HepG2 (cell line): ENCODE measurements at regions not wholly inside any gene's neighbourhood (a gene's known extent, or its start where the extent isn't known, plus 50 kb on each side); places are given as distances from the start of the nearest gene placed in this dataset.

Source experiments
- ATAC-seq: fragments of 200-7000 bp; cut with Tn5 transposase; 3 replicates; pipeline ENCODE4 v1.9.1; 2020; ENCODE audit warnings: mild to moderate bottlenecking, moderate library complexity
- BruUV-seq: library from RNA; stranded (reverse); fragments of 400-500 nt; replicated peaks from 2 replicates; lab custom pipeline; 2021; lab: Mats Ljungman, UMichigan
- CTCF ChIA-PET: fragments of 300-600 bp; formaldehyde crosslinking; extraction: SDS; loops from one replicate; lab custom pipeline; 2021; ENCODE audit warnings: low total read pairs, inconsistent platforms, low intra/inter-chr PET ratio; lab: Yijun Ruan, JAX
- POLR2A ChIA-PET: fragments of 350-600 bp; sonication (Branson Sonifier 250); formaldehyde crosslinking; loops from one replicate; lab custom pipeline; 2020; ENCODE audit warnings: antibody characterized with exemption, inconsistent platforms; lab: Yijun Ruan, JAX
- DNase-seq: peaks from one replicate; pipeline ENCODE4 v3.0.0-alpha.2; 2015; ENCODE audit warnings: low spot score
- FAIRE-seq: peaks from 3 replicates; lab custom pipeline; 2011; peaks lifted over from hg19 to GRCh38; lab: Jason Lieb, UNC
- H2AFZ ChIP-seq: one replicate; pipeline ENCODE4 v1.6.1; 2011; ENCODE audit warnings: low read length, inconsistent platforms
- H3K27ac ChIP-seq: fragments of 300-600 bp; 3 replicates; pipeline ENCODE4 v1.8.0; 2011; ENCODE audit warnings: mixed run types, mild to moderate bottlenecking, mixed read lengths, low read length, inconsistent platforms; ENCODE audit not compliant: insufficient read depth; ENCODE audit errors: extremely low read length
- H3K27me3 ChIP-seq, 2 experiments: fragments of 200-600 bp in 1 of 2; 2 replicates in 1 of 2; 3 replicates in 1 of 2; pipeline versions ENCODE4 v1.6.0 to v1.8.0; 2011; ENCODE audit warnings: low read length in 2 of 2, mild to moderate bottlenecking in 2 of 2, moderate library complexity in 2 of 2, inconsistent platforms in 1 of 2; ENCODE audit not compliant: insufficient read depth in 2 of 2, control insufficient read depth in 1 of 2
- H3K36me3 ChIP-seq, 2 experiments: fragments of 200-600 bp in 1 of 2; replicated peaks in 1 of 2; 2 replicates in 1 of 2; 3 replicates in 1 of 2; pipeline versions ENCODE4 v1.5.1 to v1.8.0; 2011; ENCODE audit warnings: low read length in 2 of 2, inconsistent platforms in 1 of 2; ENCODE audit not compliant: insufficient read depth in 2 of 2, control insufficient read depth in 1 of 2
- H3K4me1 ChIP-seq: 2 replicates; pipeline ENCODE4 v1.5.1; 2012; ENCODE audit warnings: low read length, inconsistent platforms; ENCODE audit not compliant: insufficient read depth
- H3K4me2 ChIP-seq: 2 replicates; pipeline ENCODE4 v1.6.0; 2011; ENCODE audit warnings: low read depth, low read length, inconsistent platforms
- H3K4me3 ChIP-seq, 3 experiments: fragments of 200-600 bp in 1 of 3; sonication (generic), shearing (Covaris generic) in 1 of 3; replicated peaks in 1 of 3; 2 replicates each; pipeline ENCODE4 v1.5.1; 2011 to 2016; ENCODE audit warnings: low read length in 3 of 3, inconsistent platforms in 2 of 3, low read depth in 2 of 3, mild to moderate bottlenecking in 2 of 3, control low read depth in 1 of 3, mixed read lengths in 1 of 3; ENCODE audit not compliant: insufficient read depth in 1 of 3
- H3K79me2 ChIP-seq: one replicate; pipeline ENCODE4 v1.6.1; 2011; ENCODE audit warnings: low read length, inconsistent platforms; ENCODE audit not compliant: insufficient read depth
- H3K9ac ChIP-seq: 2 replicates; pipeline ENCODE4 v1.6.0; 2011; ENCODE audit warnings: mild to moderate bottlenecking, low read depth, low read length, inconsistent platforms; ENCODE audit not compliant: insufficient read depth
- H3K9me3 ChIP-seq: 2 replicates; pipeline ENCODE4 v1.5.1; 2012; ENCODE audit warnings: mild to moderate bottlenecking, low read length
- H4K20me1 ChIP-seq: 2 replicates; pipeline ENCODE4 v1.6.0; 2011; ENCODE audit warnings: inconsistent platforms, mild to moderate bottlenecking, low read length, moderate library complexity; ENCODE audit not compliant: insufficient read depth
- CERS6 ChIP-seq: sonication (generic); formaldehyde crosslinking; IDR thresholded peaks from 2 replicates; pipeline ENCODE4 v1.5.0; 2020; ENCODE audit warnings: missing genetic modification reagents
- MAFG ChIP-seq: sonication (generic); formaldehyde crosslinking; IDR thresholded peaks from 2 replicates; pipeline ENCODE4 v1.5.1; 2020; ENCODE audit warnings: mild to moderate bottlenecking, missing genetic modification reagents
- MAZ ChIP-seq, 2 experiments: sonication (generic) in 1 of 2; formaldehyde crosslinking in 1 of 2; IDR thresholded peaks; 2 replicates each; pipeline versions ENCODE4 v1.5.0 to v1.6.1; 2012 to 2020; ENCODE audit warnings: low read depth in 2 of 2, mild to moderate bottlenecking in 2 of 2, borderline replicate concordance in 1 of 2, improper control_type of control experiment in 1 of 2, low read length in 1 of 2, missing genetic modification reagents in 1 of 2, moderate library complexity in 1 of 2
- MLXIP ChIP-seq: sonication (generic); formaldehyde crosslinking; IDR thresholded peaks from 2 replicates; pipeline ENCODE4 v1.9.0; 2021; ENCODE audit warnings: missing genetic modification reagents, borderline replicate concordance
- MXD4 ChIP-seq: IDR thresholded peaks from 2 replicates; pipeline ENCODE4 v1.6.1; 2016; ENCODE audit warnings: mild to moderate bottlenecking, missing biosample characterization, missing genetic modification reagents
- PREB ChIP-seq: sonication (generic); formaldehyde crosslinking; IDR thresholded peaks from 2 replicates; pipeline ENCODE4 v1.4.0; 2020; ENCODE audit warnings: missing genetic modification reagents
- STAG1 ChIP-seq: sonication (generic); formaldehyde crosslinking; IDR thresholded peaks from 2 replicates; pipeline ENCODE4 v1.4.0; 2020; ENCODE audit warnings: missing genetic modification reagents
- TAF1 ChIP-seq: sonication (generic); formaldehyde crosslinking; IDR thresholded peaks from 2 replicates; pipeline ENCODE4 v1.4.0; 2020; ENCODE audit warnings: missing genetic modification reagents
- ZMYM2 ChIP-seq: sonication (generic); formaldehyde crosslinking; IDR thresholded peaks from 2 replicates; pipeline ENCODE4 v1.8.0; 2022; ENCODE audit warnings: mild to moderate bottlenecking, missing genetic modification reagents
- WGBS: methylation state at CpG from one replicate; pipeline ENCODE4 v1.1.6; 2017; ENCODE audit warnings: low lambda C conversion rate; 5-methylcytosine and 5-hydroxymethylcytosine counted together
- in situ Hi-C: cut with HindIII; loops from 2 replicates; pipeline ENCODE4 v1.10.0; 2017; ENCODE audit warnings: low pct_unique_long_range_greater_than_20kb; ENCODE audit not compliant: extremely low pct_ligation_motif_present
- intact Hi-C: fragments of 100-400 bp; cut with micrococcal nuclease; formaldehyde crosslinking; loops from one replicate; pipeline ENCODE4 v1.10.0; 2022; ENCODE audit not compliant: unreplicated experiment
- TF ChIP-seq, protein P1 (sequence below): sonication (generic); formaldehyde crosslinking; IDR thresholded peaks from 2 replicates; pipeline ENCODE4 v1.4.0; 2020; ENCODE audit warnings: missing genetic modification reagents, borderline replicate concordance
- TF ChIP-seq, protein P2 (sequence below): sonication (generic); formaldehyde crosslinking; IDR thresholded peaks from 2 replicates; pipeline ENCODE4 v1.9.0; 2021; ENCODE audit warnings: missing genetic modification reagents, mild to moderate bottlenecking, borderline replicate concordance
- TF ChIP-seq, protein P3 (sequence below): sonication (generic); formaldehyde crosslinking; IDR thresholded peaks from 2 replicates; pipeline ENCODE4 v1.8.1; 2023; ENCODE audit warnings: missing genetic modification reagents, mild to moderate bottlenecking, borderline replicate concordance

DNA sequence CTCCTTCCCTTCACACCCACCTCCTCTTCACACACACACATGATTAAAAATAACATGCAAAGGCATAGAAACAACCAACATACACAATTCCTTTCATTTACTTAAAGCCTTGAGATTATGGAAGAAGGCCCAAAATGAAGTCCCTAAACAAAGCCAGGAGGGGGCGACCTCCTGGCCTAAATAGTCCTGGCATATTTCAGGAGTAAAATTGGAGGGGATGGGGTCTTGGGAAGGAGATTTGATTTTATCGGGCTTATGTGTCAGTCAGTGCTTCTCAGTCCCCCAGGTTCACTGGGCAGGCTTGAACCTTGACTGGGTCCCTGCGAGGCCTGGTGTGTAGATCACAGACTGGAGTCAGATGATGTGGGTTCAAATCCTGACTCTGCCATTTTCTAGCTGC is 266.4 kb downstream of the SAMD5 start:
- no peak overlapping the region for H2AFZ ChIP-seq
- H3K4me3 ChIP-seq, result no peak overlapping the region
- intact Hi-C loops (no loop called here), in situ Hi-C loops (no loop called here)
- no peaks in the 10 kb centered on the region for H4K20me1 ChIP-seq
- no peaks in the 10 kb centered on the region for H3K4me1 ChIP-seq
- H3K9me3 ChIP-seq, result no peaks in the 10 kb centered on the region
- 58% methylated on average over 3 of the region's 3 CpGs for WGBS
- no TSS peak for BruUV-seq
- FAIRE-seq, result no peak
- ChIA-PET POLR2A (no interaction called here), CTCF (no interaction called here)
- no peaks in the 10 kb centered on the region for H3K27me3 ChIP-seq
- no peaks in the 10 kb centered on the region for H3K36me3 ChIP-seq
- peak; percentile 20 for DNase-seq
- H3K4me2 ChIP-seq, result no peak overlapping the region
- no peak overlapping the region for H3K9ac ChIP-seq
- no peaks in the 10 kb centered on the region for H3K79me2 ChIP-seq
- H3K27ac ChIP-seq, result no peak overlapping the region
- ATAC-seq, result no peak
- no peak for TF ChIP-seq PREB (CRISPR knock-in tag)
- TF ChIP-seq MXD4 (CRISPR knock-in tag), result no peak
- no peak for TF ChIP-seq MAFG (CRISPR knock-in tag)
- TF ChIP-seq MLXIP (CRISPR knock-in tag), result no peak
- TF ChIP-seq CERS6 (CRISPR knock-in tag), result no peak
- 0 out of 2 replicates have a peak, but pooled peaks have one; percentile 8 for TF ChIP-seq STAG1 (CRISPR knock-in tag)
- TF ChIP-seq, protein P1, sequence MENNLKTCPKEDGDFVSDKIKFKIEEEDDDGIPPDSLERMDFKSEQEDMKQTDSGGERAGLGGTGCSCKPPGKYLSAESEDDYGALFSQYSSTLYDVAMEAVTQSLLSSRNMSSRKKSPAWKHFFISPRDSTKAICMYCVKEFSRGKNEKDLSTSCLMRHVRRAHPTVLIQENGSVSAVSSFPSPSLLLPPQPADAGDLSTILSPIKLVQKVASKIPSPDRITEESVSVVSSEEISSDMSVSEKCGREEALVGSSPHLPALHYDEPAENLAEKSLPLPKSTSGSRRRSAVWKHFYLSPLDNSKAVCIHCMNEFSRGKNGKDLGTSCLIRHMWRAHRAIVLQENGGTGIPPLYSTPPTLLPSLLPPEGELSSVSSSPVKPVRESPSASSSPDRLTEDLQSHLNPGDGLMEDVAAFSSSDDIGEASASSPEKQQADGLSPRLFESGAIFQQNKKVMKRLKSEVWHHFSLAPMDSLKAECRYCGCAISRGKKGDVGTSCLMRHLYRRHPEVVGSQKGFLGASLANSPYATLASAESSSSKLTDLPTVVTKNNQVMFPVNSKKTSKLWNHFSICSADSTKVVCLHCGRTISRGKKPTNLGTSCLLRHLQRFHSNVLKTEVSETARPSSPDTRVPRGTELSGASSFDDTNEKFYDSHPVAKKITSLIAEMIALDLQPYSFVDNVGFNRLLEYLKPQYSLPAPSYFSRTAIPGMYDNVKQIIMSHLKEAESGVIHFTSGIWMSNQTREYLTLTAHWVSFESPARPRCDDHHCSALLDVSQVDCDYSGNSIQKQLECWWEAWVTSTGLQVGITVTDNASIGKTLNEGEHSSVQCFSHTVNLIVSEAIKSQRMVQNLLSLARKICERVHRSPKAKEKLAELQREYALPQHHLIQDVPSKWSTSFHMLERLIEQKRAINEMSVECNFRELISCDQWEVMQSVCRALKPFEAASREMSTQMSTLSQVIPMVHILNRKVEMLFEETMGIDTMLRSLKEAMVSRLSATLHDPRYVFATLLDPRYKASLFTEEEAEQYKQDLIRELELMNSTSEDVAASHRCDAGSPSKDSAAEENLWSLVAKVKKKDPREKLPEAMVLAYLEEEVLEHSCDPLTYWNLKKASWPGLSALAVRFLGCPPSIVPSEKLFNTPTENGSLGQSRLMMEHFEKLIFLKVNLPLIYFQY, result no peak
- TF ChIP-seq TAF1 (CRISPR knock-in tag), result no peak
- TF ChIP-seq, protein P2, sequence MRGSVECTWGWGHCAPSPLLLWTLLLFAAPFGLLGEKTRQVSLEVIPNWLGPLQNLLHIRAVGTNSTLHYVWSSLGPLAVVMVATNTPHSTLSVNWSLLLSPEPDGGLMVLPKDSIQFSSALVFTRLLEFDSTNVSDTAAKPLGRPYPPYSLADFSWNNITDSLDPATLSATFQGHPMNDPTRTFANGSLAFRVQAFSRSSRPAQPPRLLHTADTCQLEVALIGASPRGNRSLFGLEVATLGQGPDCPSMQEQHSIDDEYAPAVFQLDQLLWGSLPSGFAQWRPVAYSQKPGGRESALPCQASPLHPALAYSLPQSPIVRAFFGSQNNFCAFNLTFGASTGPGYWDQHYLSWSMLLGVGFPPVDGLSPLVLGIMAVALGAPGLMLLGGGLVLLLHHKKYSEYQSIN (CRISPR knock-in tag), result no peak
- no peak for TF ChIP-seq MAZ (IDR thresholded peaks at IDR 0.05; ENCODE audit: borderline replicate concordance, low read depth, low read length)
- TF ChIP-seq MAZ (CRISPR knock-in tag; IDR thresholded peaks at IDR 0.05; ENCODE audit: low read depth), result no peak
- no peak for TF ChIP-seq ZMYM2 (CRISPR knock-in tag)
- TF ChIP-seq, protein P3, sequence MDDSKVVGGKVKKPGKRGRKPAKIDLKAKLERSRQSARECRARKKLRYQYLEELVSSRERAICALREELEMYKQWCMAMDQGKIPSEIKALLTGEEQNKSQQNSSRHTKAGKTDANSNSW (CRISPR knock-in tag), result no peak
